ENCODE measurements at regions not wholly inside any gene's neighbourhood (a gene's known extent, or its start where the extent isn't known, plus 50 kb on each side); places are given as distances from the start of the nearest gene placed in this dataset.

- no peaks in the 10 kb centered on the region for H3K27me3 ChIP-seq (ENCODE audit: low read depth, low read length)
- no peaks in the 10 kb centered on the region for H3K36me3 ChIP-seq (replicated peaks; ENCODE audit: low read depth, low read length)
- H2AFZ ChIP-seq (ENCODE audit: low read depth, low read length), result no peak overlapping the region
- no peak overlapping the region for H3K4me2 ChIP-seq (ENCODE audit: low read length)
- no peak overlapping the region for H3K27ac ChIP-seq (ENCODE audit: low read length)
- H3K4me1 ChIP-seq (ENCODE audit: low read length), result no peaks in the 10 kb centered on the region
- no peaks in the 10 kb centered on the region for H3K9me3 ChIP-seq (ENCODE audit: insufficient read depth, low read length)
- TF ChIP-seq CTCF (IDR thresholded peaks at IDR 0.05; ENCODE audit: low read depth, low read length) (no peak), EZH2phosphoT487 (IDR thresholded peaks at IDR 0.05; ENCODE audit: low read depth) (no peak)
- no peak overlapping the region for H3K9ac ChIP-seq (ENCODE audit: low read length)
- H3K79me2 ChIP-seq (ENCODE audit: low read length), result no peaks in the 10 kb centered on the region
- H3K4me3 ChIP-seq (ENCODE audit: low read length), result no peak overlapping the region
- no peaks in the 10 kb centered on the region for H4K20me1 ChIP-seq (ENCODE audit: insufficient read depth, low read length)
These were observed 457.4 kb downstream of the IGSF11 start for GRCh38 chr3:118577055-118577777.

- Histone ChIP-seq H3K9me3 (ENCODE audit: insufficient read depth, low read length) (no peaks in the 10 kb centered on the region; the same call in 1 of the 2 replicates), H3K27ac (ENCODE audit: low read length) (no peak overlapping the region), H3K27me3 (ENCODE audit: low read depth, low read length) (no peaks in the 10 kb centered on the region), H3K36me3 (replicated peaks; ENCODE audit: low read depth, low read length) (no peaks in the 10 kb centered on the region), H3K4me3 (ENCODE audit: low read length) (no peak overlapping the region), H3K4me1 (ENCODE audit: low read length) (no peaks in the 10 kb centered on the region), H3K9ac (ENCODE audit: low read length) (no peak overlapping the region), H3K4me2 (ENCODE audit: low read length) (no peak overlapping the region), H3K79me2 (ENCODE audit: low read length) (no peaks in the 10 kb centered on the region), H2AFZ (ENCODE audit: low read depth, low read length) (no peak overlapping the region), H4K20me1 (ENCODE audit: insufficient read depth, low read length) (no peaks in the 10 kb centered on the region)
- TF ChIP-seq CTCF (IDR thresholded peaks at IDR 0.05; ENCODE audit: low read depth, low read length) (no peak), EZH2phosphoT487 (IDR thresholded peaks at IDR 0.05; ENCODE audit: low read depth) (no peak)
These were observed 456.1 kb downstream of the IGSF11 start for GRCh38 chr3:118578559-118578958.

GRCh38 chr3:118587037-118587741, 447.5 kb downstream of the IGSF11 start:
- Histone ChIP-seq H3K9me3 (ENCODE audit: insufficient read depth, low read length) (no peaks in the 10 kb centered on the region; the same call in 1 of the 2 replicates), H3K4me3 (ENCODE audit: low read length) (no peak overlapping the region), H4K20me1 (ENCODE audit: insufficient read depth, low read length) (no peaks in the 10 kb centered on the region), H3K79me2 (ENCODE audit: low read length) (no peaks in the 10 kb centered on the region), H3K4me1 (ENCODE audit: low read length) (peaks cover 5% of the 10 kb centered on the region), H3K27ac (ENCODE audit: low read length) (no peak overlapping the region), H3K4me2 (ENCODE audit: low read length) (no peak overlapping the region), H3K9ac (ENCODE audit: low read length) (no peak overlapping the region), H3K36me3 (replicated peaks; ENCODE audit: low read depth, low read length) (no peaks in the 10 kb centered on the region), H3K27me3 (ENCODE audit: low read depth, low read length) (no peaks in the 10 kb centered on the region), H2AFZ (ENCODE audit: low read depth, low read length) (no peak overlapping the region)
- TF ChIP-seq CTCF (IDR thresholded peaks at IDR 0.05; ENCODE audit: low read depth, low read length), result no peak
- TF ChIP-seq EZH2phosphoT487 (IDR thresholded peaks at IDR 0.05; ENCODE audit: low read depth), result no peak

GRCh38 chr3:118587847-118588246, 446.8 kb downstream of the IGSF11 start:
- H3K9me3 ChIP-seq (ENCODE audit: insufficient read depth, low read length), result peaks cover 3% of the 10 kb centered on the region; the same call in 1 of the 2 replicates
- no peak overlapping the region for H3K4me3 ChIP-seq (ENCODE audit: low read length)
- H3K36me3 ChIP-seq (replicated peaks; ENCODE audit: low read depth, low read length), result no peaks in the 10 kb centered on the region
- TF ChIP-seq EZH2phosphoT487 (IDR thresholded peaks at IDR 0.05; ENCODE audit: low read depth) (no peak), CTCF (IDR thresholded peaks at IDR 0.05; ENCODE audit: low read depth, low read length) (no peak)
- peaks cover 5% of the 10 kb centered on the region for H3K4me1 ChIP-seq (ENCODE audit: low read length)
- no peak overlapping the region for H3K4me2 ChIP-seq (ENCODE audit: low read length)
- no peaks in the 10 kb centered on the region for H3K27me3 ChIP-seq (ENCODE audit: low read depth, low read length)
- H3K9ac ChIP-seq (ENCODE audit: low read length), result no peak overlapping the region
- H3K27ac ChIP-seq (ENCODE audit: low read length), result no peak overlapping the region
- H4K20me1 ChIP-seq (ENCODE audit: insufficient read depth, low read length), result no peaks in the 10 kb centered on the region
- H3K79me2 ChIP-seq (ENCODE audit: low read length), result no peaks in the 10 kb centered on the region
- H2AFZ ChIP-seq (ENCODE audit: low read depth, low read length), result no peak overlapping the region

Measured in OCI-LY3 (cell line).